Upper lobe of left lung (tissue), 4 donors: ENCODE measurements at regions not wholly inside any gene's neighbourhood (a gene's known extent, or its start where the extent isn't known, plus 50 kb on each side); places are given as distances from the start of the nearest gene placed in this dataset.

Experiments used
- CTCF ChIP-seq, 6 experiments: fragments of 450-650 bp in 4 of 6; fragments of 200-600 bp in 2 of 6; sonication (generic) in 2 of 6; IDR thresholded peaks; one replicate each; pipeline ENCODE4 v1.5.1; 2016 to 2019; ENCODE audit warnings: antibody characterized with exemption in 6 of 6
- POLR2A ChIP-seq, 4 donors: fragments of 450-650 bp; IDR thresholded peaks; one replicate each; pipeline ENCODE4 v1.5.1; 2016 to 2017; ENCODE audit warnings: antibody characterized with exemption in 4 of 4, mild to moderate bottlenecking in 2 of 4

DNA sequence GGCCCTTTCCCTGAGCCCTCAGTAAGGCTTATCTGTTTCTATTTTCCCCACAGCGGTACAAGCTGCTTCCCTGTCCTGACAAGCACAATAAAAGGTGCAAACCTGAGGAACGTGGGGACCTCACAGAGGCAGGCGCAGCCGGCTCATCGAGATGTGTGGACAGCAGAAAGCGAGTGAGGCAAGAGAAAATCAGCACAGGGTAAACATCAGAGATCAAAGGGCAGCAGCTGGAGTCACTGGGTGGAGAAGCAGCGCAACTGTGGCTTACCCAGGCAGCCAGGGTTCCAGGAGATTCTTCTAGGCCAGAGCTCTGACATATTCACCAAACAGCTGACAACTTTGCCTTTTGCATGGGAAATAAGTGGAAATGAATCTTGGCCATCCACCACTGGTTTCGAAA, 212.6 kb downstream of the WDR11 start:
- TF ChIP-seq CTCF (IDR thresholded peaks at IDR 0.05) = no peak
- TF ChIP-seq POLR2A (IDR thresholded peaks at IDR 0.05) = no peak
